Astrocyte (in vitro differentiated cells and primary cell): ENCODE measurements at regions not wholly inside any gene's neighbourhood (a gene's known extent, or its start where the extent isn't known, plus 50 kb on each side); places are given as distances from the start of the nearest gene placed in this dataset.
"Not testable (repeated sequence)": the region's sequence is repeated elsewhere in the genome, so short reads cannot be mapped to it uniquely, and the experiment has no call there.

Experiments used
- EZH2 ChIP-seq: IDR thresholded peaks from 2 replicates; pipeline ENCODE4 v1.6.1; 2012; ENCODE audit warnings: mild to moderate bottlenecking, low read length, inconsistent platforms; ENCODE audit not compliant: insufficient read depth
- TF ChIP-seq, protein P1 (sequence below): IDR thresholded peaks from 2 replicates; pipeline ENCODE4 v1.5.1; 2011; ENCODE audit warnings: low read depth, mild to moderate bottlenecking, inconsistent platforms, low read length, moderate library complexity; ENCODE audit not compliant: insufficient read depth

DNA sequence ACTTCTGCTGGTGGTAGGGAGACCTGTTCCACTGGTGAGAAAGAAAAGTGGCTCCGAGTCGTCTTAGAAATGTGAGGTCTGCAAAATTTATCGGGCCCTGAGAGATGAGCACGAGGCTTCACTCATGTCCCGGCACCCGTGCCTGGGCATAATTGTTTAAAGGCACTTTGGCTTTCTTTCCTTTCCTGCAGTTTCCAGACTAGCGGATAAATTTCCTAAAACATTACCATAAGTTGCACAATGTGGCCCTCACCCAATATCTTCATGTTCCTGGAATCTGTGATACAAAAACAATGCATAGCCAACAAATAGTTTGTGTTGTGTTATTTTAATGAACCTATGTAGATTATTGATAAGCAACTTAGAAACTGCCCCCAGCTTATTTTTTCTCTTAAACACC, 52.6 kb upstream of the GOLGA8O start:
- TF ChIP-seq, protein P1, sequence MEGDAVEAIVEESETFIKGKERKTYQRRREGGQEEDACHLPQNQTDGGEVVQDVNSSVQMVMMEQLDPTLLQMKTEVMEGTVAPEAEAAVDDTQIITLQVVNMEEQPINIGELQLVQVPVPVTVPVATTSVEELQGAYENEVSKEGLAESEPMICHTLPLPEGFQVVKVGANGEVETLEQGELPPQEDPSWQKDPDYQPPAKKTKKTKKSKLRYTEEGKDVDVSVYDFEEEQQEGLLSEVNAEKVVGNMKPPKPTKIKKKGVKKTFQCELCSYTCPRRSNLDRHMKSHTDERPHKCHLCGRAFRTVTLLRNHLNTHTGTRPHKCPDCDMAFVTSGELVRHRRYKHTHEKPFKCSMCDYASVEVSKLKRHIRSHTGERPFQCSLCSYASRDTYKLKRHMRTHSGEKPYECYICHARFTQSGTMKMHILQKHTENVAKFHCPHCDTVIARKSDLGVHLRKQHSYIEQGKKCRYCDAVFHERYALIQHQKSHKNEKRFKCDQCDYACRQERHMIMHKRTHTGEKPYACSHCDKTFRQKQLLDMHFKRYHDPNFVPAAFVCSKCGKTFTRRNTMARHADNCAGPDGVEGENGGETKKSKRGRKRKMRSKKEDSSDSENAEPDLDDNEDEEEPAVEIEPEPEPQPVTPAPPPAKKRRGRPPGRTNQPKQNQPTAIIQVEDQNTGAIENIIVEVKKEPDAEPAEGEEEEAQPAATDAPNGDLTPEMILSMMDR, result not testable (repeated sequence)
- TF ChIP-seq EZH2, result not testable (repeated sequence)
